HEK293 (cell line): ENCODE measurements at regions not wholly inside any gene's neighbourhood (a gene's known extent, or its start where the extent isn't known, plus 50 kb on each side); places are given as distances from the start of the nearest gene placed in this dataset.

Source experiments
- REPIN1 ChIP-seq: fragments of 450-650 bp; formaldehyde crosslinking; IDR thresholded peaks from 2 replicates; pipeline ENCODE4 v1.5.1; 2017; ENCODE audit warnings: missing biosample characterization, missing genetic modification characterization, low read depth
- ZBTB11 ChIP-seq: fragments of 450-650 bp; formaldehyde crosslinking; conservative IDR thresholded peaks from 2 replicates; pipeline ENCODE4 v1.5.1; 2016; ENCODE audit warnings: low read depth, missing biosample characterization, missing genetic modification characterization
- ZBTB20 ChIP-seq: fragments of 450-650 bp; formaldehyde crosslinking; IDR thresholded peaks from 2 replicates; pipeline ENCODE4 v1.5.1; 2016; ENCODE audit warnings: missing biosample characterization, missing genetic modification characterization
- ZNF114 ChIP-seq: fragments of 450-650 bp; formaldehyde crosslinking; IDR thresholded peaks from 2 replicates; pipeline ENCODE4 v1.5.0; 2017; ENCODE audit warnings: missing biosample characterization, missing genetic modification characterization
- ZNF174 ChIP-seq: fragments of 450-650 bp; formaldehyde crosslinking; IDR thresholded peaks from 2 replicates; pipeline ENCODE4 v1.5.0; 2017; ENCODE audit warnings: missing biosample characterization, mild to moderate bottlenecking, missing genetic modification characterization
- TF ChIP-seq, protein P1 (sequence below): fragments of 450-650 bp; formaldehyde crosslinking; IDR thresholded peaks from 2 replicates; pipeline ENCODE4 v1.5.1; 2016; ENCODE audit warnings: missing biosample characterization, missing genetic modification characterization
- TF ChIP-seq, protein P2 (sequence below): fragments of 450-650 bp; formaldehyde crosslinking; IDR thresholded peaks from 2 replicates; pipeline ENCODE4 v1.5.1; 2017; ENCODE audit warnings: missing biosample characterization, missing genetic modification characterization

GRCh38 chr15:58285212-58285920 is 146.4 kb upstream of the LIPC start:
- TF ChIP-seq ZNF114 (tag by site-specific recombination) = no peak
- TF ChIP-seq, protein P1, sequence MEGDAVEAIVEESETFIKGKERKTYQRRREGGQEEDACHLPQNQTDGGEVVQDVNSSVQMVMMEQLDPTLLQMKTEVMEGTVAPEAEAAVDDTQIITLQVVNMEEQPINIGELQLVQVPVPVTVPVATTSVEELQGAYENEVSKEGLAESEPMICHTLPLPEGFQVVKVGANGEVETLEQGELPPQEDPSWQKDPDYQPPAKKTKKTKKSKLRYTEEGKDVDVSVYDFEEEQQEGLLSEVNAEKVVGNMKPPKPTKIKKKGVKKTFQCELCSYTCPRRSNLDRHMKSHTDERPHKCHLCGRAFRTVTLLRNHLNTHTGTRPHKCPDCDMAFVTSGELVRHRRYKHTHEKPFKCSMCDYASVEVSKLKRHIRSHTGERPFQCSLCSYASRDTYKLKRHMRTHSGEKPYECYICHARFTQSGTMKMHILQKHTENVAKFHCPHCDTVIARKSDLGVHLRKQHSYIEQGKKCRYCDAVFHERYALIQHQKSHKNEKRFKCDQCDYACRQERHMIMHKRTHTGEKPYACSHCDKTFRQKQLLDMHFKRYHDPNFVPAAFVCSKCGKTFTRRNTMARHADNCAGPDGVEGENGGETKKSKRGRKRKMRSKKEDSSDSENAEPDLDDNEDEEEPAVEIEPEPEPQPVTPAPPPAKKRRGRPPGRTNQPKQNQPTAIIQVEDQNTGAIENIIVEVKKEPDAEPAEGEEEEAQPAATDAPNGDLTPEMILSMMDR (tag by site-specific recombination) = no peak
- no peak for TF ChIP-seq ZBTB20 (tag by site-specific recombination)
- TF ChIP-seq, protein P2, sequence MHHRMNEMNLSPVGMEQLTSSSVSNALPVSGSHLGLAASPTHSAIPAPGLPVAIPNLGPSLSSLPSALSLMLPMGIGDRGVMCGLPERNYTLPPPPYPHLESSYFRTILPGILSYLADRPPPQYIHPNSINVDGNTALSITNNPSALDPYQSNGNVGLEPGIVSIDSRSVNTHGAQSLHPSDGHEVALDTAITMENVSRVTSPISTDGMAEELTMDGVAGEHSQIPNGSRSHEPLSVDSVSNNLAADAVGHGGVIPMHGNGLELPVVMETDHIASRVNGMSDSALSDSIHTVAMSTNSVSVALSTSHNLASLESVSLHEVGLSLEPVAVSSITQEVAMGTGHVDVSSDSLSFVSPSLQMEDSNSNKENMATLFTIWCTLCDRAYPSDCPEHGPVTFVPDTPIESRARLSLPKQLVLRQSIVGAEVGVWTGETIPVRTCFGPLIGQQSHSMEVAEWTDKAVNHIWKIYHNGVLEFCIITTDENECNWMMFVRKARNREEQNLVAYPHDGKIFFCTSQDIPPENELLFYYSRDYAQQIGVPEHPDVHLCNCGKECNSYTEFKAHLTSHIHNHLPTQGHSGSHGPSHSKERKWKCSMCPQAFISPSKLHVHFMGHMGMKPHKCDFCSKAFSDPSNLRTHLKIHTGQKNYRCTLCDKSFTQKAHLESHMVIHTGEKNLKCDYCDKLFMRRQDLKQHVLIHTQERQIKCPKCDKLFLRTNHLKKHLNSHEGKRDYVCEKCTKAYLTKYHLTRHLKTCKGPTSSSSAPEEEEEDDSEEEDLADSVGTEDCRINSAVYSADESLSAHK (tag by site-specific recombination) = no peak
- no peak for TF ChIP-seq ZNF174 (tag by site-specific recombination)
- TF ChIP-seq ZBTB11 (tag by site-specific recombination) = no peak
- TF ChIP-seq REPIN1 (tag by site-specific recombination) = no peak
